Prostate gland (tissue), 2 donors: ENCODE measurements at regions not wholly inside any gene's neighbourhood (a gene's known extent, or its start where the extent isn't known, plus 50 kb on each side); places are given as distances from the start of the nearest gene placed in this dataset.

Source experiments
- CTCF ChIP-seq, 4 experiments: fragments of 200-600 bp in 2 of 4; fragments of 450-650 bp in 2 of 4; sonication (generic) in 2 of 4; IDR thresholded peaks; 1 replicate in 3 of 4; 2 replicates in 1 of 4; pipeline ENCODE4 v1.5.1; 2016 to 2019; ENCODE audit warnings: antibody characterized with exemption in 4 of 4, mild to moderate bottlenecking in 2 of 4, moderate library complexity in 2 of 4
- POLR2A ChIP-seq: fragments of 450-650 bp; IDR thresholded peaks from one replicate; pipeline ENCODE4 v1.6.1; 2016; ENCODE audit warnings: antibody characterized with exemption, mild to moderate bottlenecking

- TF ChIP-seq CTCF (IDR thresholded peaks at IDR 0.05) (no peak), POLR2A (no peak)
These were observed 50.2 kb upstream of the PGRMC2 start for GRCh38 chr4:128337863-128338262.
